AG04450 (cell line): ENCODE measurements at regions not wholly inside any gene's neighbourhood (a gene's known extent, or its start where the extent isn't known, plus 50 kb on each side); places are given as distances from the start of the nearest gene placed in this dataset.
A peak's percentile ranks its signal among the peaks of the same experiment; 100 is the strongest.

Experiments
- CTCF ChIA-PET: fragments of 300-600, 350-600 bp; formaldehyde crosslinking; extraction: SDS; loops from one replicate; lab custom pipeline; 2022; ENCODE audit warnings: antibody characterized with exemption, inconsistent platforms; lab: Charles Lee
- POLR2A ChIA-PET: fragments of 350-600 bp; formaldehyde crosslinking; extraction: SDS; loops from one replicate; lab custom pipeline; 2021; ENCODE audit warnings: antibody characterized with exemption, inconsistent platforms; lab: Yijun Ruan, JAX
- DNase-seq: peaks from one replicate; pipeline ENCODE4 v3.0.0-alpha.2; 2011; ENCODE audit warnings: low read depth, low spot score
- H3K27ac ChIP-seq: one replicate; pipeline ENCODE4 v1.5.1; 2012; ENCODE audit warnings: low read depth, low read length, control low read depth
- H3K27me3 ChIP-seq: one replicate; pipeline ENCODE4 v1.6.0; 2012; ENCODE audit warnings: low read length; ENCODE audit not compliant: control insufficient read depth, insufficient read depth
- H3K4me3 ChIP-seq: 2 replicates; pipeline ENCODE4 v1.5.1; 2011; ENCODE audit warnings: mild to moderate bottlenecking, low read depth, low read length, control low read depth
- H3K9me3 ChIP-seq: 2 replicates; pipeline ENCODE4 v1.5.1; 2012; ENCODE audit warnings: low read length; ENCODE audit not compliant: control insufficient read depth, insufficient read depth
- TF ChIP-seq, protein P1 (sequence below): IDR thresholded peaks from 2 replicates; pipeline ENCODE4 v1.5.1; 2011; ENCODE audit warnings: low read depth, low read length, control low read depth, inconsistent platforms

DNA sequence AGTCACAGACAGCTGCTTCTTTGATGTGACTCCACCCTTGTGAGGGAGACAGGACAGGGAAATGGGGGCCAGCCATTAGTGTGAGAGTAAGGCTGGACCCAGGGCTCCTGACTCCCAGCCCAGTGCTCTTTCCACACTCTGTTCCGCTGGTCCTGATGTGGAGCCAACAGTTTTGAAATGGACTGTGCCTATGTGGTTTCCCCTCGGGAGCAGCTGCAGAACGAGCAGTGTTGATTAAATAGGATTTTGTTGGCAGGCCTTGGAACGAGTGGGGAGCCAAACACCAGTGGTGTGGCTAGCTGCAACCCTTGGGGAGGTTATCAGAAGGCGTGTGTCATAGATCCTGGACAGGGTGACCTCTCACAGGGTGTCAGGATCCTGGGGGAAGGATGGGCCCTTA lies 66.5 kb upstream of the AMPD3 start:
- TF ChIP-seq, protein P1, sequence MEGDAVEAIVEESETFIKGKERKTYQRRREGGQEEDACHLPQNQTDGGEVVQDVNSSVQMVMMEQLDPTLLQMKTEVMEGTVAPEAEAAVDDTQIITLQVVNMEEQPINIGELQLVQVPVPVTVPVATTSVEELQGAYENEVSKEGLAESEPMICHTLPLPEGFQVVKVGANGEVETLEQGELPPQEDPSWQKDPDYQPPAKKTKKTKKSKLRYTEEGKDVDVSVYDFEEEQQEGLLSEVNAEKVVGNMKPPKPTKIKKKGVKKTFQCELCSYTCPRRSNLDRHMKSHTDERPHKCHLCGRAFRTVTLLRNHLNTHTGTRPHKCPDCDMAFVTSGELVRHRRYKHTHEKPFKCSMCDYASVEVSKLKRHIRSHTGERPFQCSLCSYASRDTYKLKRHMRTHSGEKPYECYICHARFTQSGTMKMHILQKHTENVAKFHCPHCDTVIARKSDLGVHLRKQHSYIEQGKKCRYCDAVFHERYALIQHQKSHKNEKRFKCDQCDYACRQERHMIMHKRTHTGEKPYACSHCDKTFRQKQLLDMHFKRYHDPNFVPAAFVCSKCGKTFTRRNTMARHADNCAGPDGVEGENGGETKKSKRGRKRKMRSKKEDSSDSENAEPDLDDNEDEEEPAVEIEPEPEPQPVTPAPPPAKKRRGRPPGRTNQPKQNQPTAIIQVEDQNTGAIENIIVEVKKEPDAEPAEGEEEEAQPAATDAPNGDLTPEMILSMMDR, result no peak
- ChIA-PET POLR2A (interaction anchor here (1.7 to 2.0 kb wide), 2 partner anchors 66 to 83 kb away, joined by 6 to 12 read pairs; partner anchors contain the start of genes ADM and AMPD3), CTCF (interaction anchor here (1.0 to 2.1 kb wide), 2 partner anchors 16 to 22 kb away, joined by 4 to 10 read pairs; no protein-coding TSS in a partner anchor)
- Histone ChIP-seq H3K27me3 (no peaks in the 10 kb centered on the region), H3K9me3 (no peaks in the 10 kb centered on the region), H3K27ac (no peak overlapping the region), H3K4me3 (no peak overlapping the region)
- no peak for DNase-seq

DNA sequence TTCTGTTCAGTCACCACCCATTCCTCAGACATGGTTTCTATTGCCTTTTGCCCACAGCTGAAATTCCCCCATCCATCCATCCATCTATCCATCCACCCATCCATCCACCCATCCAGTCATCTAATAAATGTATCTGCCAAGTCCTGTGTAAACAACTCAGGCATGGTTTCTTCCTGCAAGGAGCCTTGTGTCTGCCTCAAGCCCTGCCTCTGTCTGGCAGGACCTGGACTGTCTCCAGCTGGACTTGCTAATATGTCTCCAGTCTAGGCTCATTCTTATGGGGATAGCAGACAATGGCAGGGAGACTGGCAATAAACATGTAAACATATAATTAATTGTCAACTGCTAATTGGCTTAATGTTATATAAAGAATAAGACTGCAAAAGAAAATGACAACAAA lies 64.7 kb upstream of the AMPD3 start:
- H3K27ac ChIP-seq, result no peak overlapping the region
- no peaks in the 10 kb centered on the region for H3K9me3 ChIP-seq
- TF ChIP-seq, protein P1, result no peak
- DNase-seq, result no peak
- H3K4me3 ChIP-seq, result no peak overlapping the region
- H3K27me3 ChIP-seq, result no peaks in the 10 kb centered on the region
- ChIA-PET CTCF (interaction anchor here (0.5 to 1.3 kb wide), 2 partner anchors 16 to 481 kb away, joined by 3 to 7 read pairs; no protein-coding TSS in a partner anchor), POLR2A (no interaction called here)

DNA sequence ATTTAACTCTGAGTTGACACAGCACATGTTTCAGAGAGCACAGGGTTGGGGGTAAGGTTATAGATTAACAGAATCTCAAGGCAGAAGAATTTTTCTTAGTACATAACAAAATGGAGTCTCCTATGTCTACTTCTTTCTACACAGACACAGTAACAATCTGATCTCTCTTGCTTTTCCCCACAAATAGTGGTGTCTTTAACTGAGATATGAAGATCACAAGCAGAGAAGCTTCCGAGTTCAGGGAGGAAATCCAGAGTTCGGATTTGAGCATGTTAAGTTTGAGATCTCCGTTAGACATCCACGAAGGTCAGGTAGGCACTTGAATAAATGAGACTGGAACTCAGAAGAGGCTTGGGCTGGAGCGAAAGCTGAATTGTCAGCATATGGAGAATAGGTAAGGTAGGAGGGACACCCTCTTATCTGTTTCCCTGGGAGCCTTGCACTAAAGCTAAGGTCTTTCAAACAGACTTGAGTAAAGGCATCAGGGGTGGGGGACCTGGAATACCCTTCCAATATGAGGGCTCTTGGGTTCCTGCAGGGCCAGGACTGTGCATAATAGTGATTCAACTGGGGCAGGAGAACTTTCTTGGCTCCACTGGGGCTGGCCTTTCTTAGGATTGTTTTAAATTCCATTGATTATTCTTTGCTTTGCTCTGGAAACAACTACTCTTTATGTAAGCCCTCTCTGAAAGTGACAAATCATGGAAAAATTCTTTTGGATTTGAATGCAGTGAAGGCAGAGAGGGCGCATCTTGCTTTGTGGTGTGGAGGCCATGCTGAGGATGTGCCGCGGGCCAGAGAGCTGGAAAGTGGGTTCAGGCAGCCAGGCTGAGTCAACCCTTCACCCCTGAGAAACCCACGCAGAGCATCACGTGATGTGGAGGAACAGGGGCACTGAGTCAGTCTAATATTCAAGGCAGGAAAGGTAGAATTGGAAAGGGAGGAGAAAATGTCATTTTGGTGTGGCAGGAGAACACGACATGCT lies 62.7 kb upstream of the AMPD3 start:
- ChIA-PET CTCF (interaction anchor here (1.0 to 1.7 kb wide), 3 partner anchors 14 to 344 kb away, joined by 3 to 8 read pairs (median 3); no protein-coding TSS in a partner anchor), POLR2A (interaction anchor here (0.7 kb wide), 1 partner anchor 26 kb away, joined by 3 read pairs; no protein-coding TSS in a partner anchor)
- H3K9me3 ChIP-seq, result no peaks in the 10 kb centered on the region
- DNase-seq, result no peak
- TF ChIP-seq, protein P1, result no peak
- H3K4me3 ChIP-seq, result no peak overlapping the region
- H3K27ac ChIP-seq, result peak overlapping the region; percentile 40
- no peaks in the 10 kb centered on the region for H3K27me3 ChIP-seq

DNA sequence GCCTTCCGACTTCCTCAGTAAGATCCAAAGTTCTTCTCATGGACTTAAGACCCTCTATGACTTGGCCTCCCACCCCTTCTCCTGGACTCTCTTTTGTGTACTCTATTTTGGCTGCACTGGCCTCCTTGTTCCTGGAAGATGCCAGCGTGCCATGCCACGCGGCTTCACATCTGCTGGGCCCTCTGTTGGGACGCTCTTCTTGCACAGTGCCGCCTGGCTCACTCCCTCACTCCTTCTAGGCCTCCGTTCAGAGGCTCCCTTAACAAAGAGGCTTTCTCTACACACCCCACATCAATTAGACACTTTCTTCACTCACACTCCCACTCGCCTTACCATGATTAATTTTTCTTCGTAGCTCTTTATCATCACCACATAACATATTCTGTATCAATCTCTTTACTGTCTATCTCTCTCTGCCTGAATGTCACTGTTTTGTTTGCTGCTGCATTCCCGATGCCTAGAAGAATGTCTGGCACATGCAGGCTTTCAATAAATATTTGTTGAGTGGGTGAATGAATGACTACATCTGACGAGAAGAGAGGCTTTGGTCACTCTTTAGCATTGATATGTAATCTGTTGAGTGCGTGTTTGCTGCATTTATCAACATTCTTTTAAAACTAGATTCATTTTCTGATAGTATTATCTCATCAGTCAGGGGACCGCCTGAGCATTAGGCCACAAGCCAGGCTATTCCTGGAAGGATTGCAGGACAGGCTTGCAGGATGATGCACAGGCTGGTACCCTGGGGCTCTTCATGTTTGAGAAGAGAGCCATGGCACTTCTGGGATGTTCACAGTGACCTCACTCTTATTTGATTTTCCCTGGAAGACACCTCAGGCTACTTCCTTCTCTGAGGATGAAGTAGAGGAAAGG lies 60.6 kb upstream of the AMPD3 start:
- ChIA-PET POLR2A (interaction anchor here (2.4 kb wide), 1 partner anchor 69 kb away, joined by 9 read pairs; no protein-coding TSS in a partner anchor), CTCF (interaction anchor here (1.2 to 2.8 kb wide), 3 partner anchors 12 to 28 kb away, joined by 3 to 15 read pairs (median 8); no protein-coding TSS in a partner anchor)
- TF ChIP-seq, protein P1, result no peak
- H3K9me3 ChIP-seq, result no peaks in the 10 kb centered on the region
- DNase-seq, result no peak
- H3K4me3 ChIP-seq, result no peak overlapping the region
- H3K27me3 ChIP-seq, result no peaks in the 10 kb centered on the region
- peak overlapping the region; percentile 76 for H3K27ac ChIP-seq
